Type B pancreatic cell (in vitro differentiated cells): ENCODE measurements at regions not wholly inside any gene's neighbourhood (a gene's known extent, or its start where the extent isn't known, plus 50 kb on each side); places are given as distances from the start of the nearest gene placed in this dataset.

Source experiments
- DNase-seq: peaks from one replicate; pipeline ENCODE4 v3.0.0; 2021; ENCODE audit warnings: mixed read lengths; ENCODE audit not compliant: unreplicated experiment; ENCODE audit errors: extremely low spot score
- H3K27ac Mint-ChIP-seq: 2 replicates; pipeline ENCODE4 v1.8.0; 2021; ENCODE audit warnings: mild to moderate bottlenecking, mixed read lengths
- H3K27me3 Mint-ChIP-seq: 2 replicates; pipeline ENCODE4 v1.8.0; 2021; ENCODE audit warnings: mixed read lengths
- H3K36me3 Mint-ChIP-seq: 2 replicates; pipeline ENCODE4 v1.8.0; 2021; ENCODE audit warnings: mixed read lengths
- H3K4me1 Mint-ChIP-seq: one replicate; pipeline ENCODE4 v1.8.0; 2021; ENCODE audit warnings: mixed read lengths; ENCODE audit not compliant: unreplicated experiment
- H3K4me3 Mint-ChIP-seq: 2 replicates; pipeline ENCODE4 v1.8.0; 2021; ENCODE audit warnings: mild to moderate bottlenecking, mixed read lengths
- H3K9me3 Mint-ChIP-seq: 2 replicates; pipeline ENCODE4 v1.8.0; 2021; ENCODE audit warnings: mixed read lengths
- CTCF ChIP-seq: fragments of 200-600 bp; sonication (generic); conservative IDR thresholded peaks from 2 replicates; pipeline ENCODE4 v1.5.0; 2021; ENCODE audit warnings: antibody characterized with exemption, mild to moderate bottlenecking

- Mint-ChIP-seq H3K27ac (no peak overlapping the region), H3K36me3 (peaks cover 3% of the 10 kb centered on the region), H3K4me3 (peak overlapping the region; percentile 33), H3K4me1 (peaks cover 13% of the 10 kb centered on the region), H3K9me3 (peaks cover 5% of the 10 kb centered on the region), H3K27me3 (peaks cover 8% of the 10 kb centered on the region)
- no peak for TF ChIP-seq CTCF
- no peak for DNase-seq
Measured at GRCh38 chr15:95911570-95912279, 418.8 kb upstream of the NR2F2 start.

- TF ChIP-seq CTCF = no peak
- DNase-seq = no peak
- Mint-ChIP-seq H3K27ac (no peak overlapping the region), H3K36me3 (peaks cover 3% of the 10 kb centered on the region), H3K4me3 (no peak overlapping the region), H3K9me3 (peaks cover 5% of the 10 kb centered on the region), H3K27me3 (peaks cover 8% of the 10 kb centered on the region), H3K4me1 (peaks cover 13% of the 10 kb centered on the region)
Measured at GRCh38 chr15:95912280-95912625, 418.2 kb upstream of the NR2F2 start.

GRCh38 chr15:95912728-95913127 lies 417.8 kb upstream of the NR2F2 start:
- no peak for DNase-seq
- peaks cover 3% of the 10 kb centered on the region for H3K36me3 Mint-ChIP-seq
- TF ChIP-seq CTCF = no peak
- H3K9me3 Mint-ChIP-seq = peaks cover 5% of the 10 kb centered on the region
- H3K4me1 Mint-ChIP-seq = peaks cover 13% of the 10 kb centered on the region
- H3K27ac Mint-ChIP-seq = no peak overlapping the region
- peaks cover 8% of the 10 kb centered on the region for H3K27me3 Mint-ChIP-seq
- H3K4me3 Mint-ChIP-seq = no peak overlapping the region

- Mint-ChIP-seq H3K4me3 (no peak overlapping the region), H3K4me1 (peaks cover 12% of the 10 kb centered on the region), H3K27ac (no peak overlapping the region), H3K9me3 (peaks cover 5% of the 10 kb centered on the region), H3K27me3 (peaks cover 10% of the 10 kb centered on the region), H3K36me3 (peaks cover 3% of the 10 kb centered on the region)
- TF ChIP-seq CTCF = no peak
- no peak for DNase-seq
Measured at GRCh38 chr15:95916568-95916967, 413.9 kb upstream of the NR2F2 start.

- H3K36me3 Mint-ChIP-seq = no peaks in the 10 kb centered on the region
- H3K27me3 Mint-ChIP-seq = peaks cover 5% of the 10 kb centered on the region
- no peaks in the 10 kb centered on the region for H3K4me1 Mint-ChIP-seq
- no peak for DNase-seq
- H3K27ac Mint-ChIP-seq = no peak overlapping the region
- H3K9me3 Mint-ChIP-seq = no peaks in the 10 kb centered on the region
- no peak for TF ChIP-seq CTCF
- no peak overlapping the region for H3K4me3 Mint-ChIP-seq
Measured at GRCh38 chr15:95918525-95918924, 412.0 kb upstream of the NR2F2 start.
